Activated CD4-positive, alpha-beta T cell treated with anti-CD3 and anti-CD28 coated beads, Interleukin-2, Interleukin-4, amounts not matched to agents 100 ng/mL and 50 ng/mL, durations not matched to agents 16 hours and 8 hours (primary cell): ENCODE measurements at regions not wholly inside any gene's neighbourhood (a gene's known extent, or its start where the extent isn't known, plus 50 kb on each side); places are given as distances from the start of the nearest gene placed in this dataset.

Source experiments
- DNase-seq: peaks from one replicate; pipeline ENCODE4 v3.0.0-alpha.2; 2020; ENCODE audit warnings: low spot score

GRCh38 chr11:123303924-123304323, 108.9 kb upstream of the CLMP start:
- DNase-seq, result no peak

GRCh38 chr11:123302751-123303195, 107.7 kb upstream of the CLMP start:
- DNase-seq, result peak; percentile 83

- DNase-seq, result peak; percentile 78
These were observed 106.8 kb upstream of the CLMP start for GRCh38 chr11:123301696-123302400.

- DNase-seq, result no peak
These were observed 106.1 kb upstream of the CLMP start for GRCh38 chr11:123301013-123301591.

- DNase-seq, result no peak
These were observed 104.7 kb upstream of the CLMP start for GRCh38 chr11:123299721-123300120.

- no peak for DNase-seq
These were observed 103.7 kb upstream of the CLMP start for GRCh38 chr11:123298488-123299447.

GRCh38 chr11:123292647-123293046, 97.6 kb upstream of the CLMP start:
- no peak for DNase-seq

GRCh38 chr11:123291201-123291869, 96.3 kb upstream of the CLMP start:
- no peak for DNase-seq

- DNase-seq, result no peak
These were observed 91.7 kb upstream of the CLMP start for GRCh38 chr11:123286761-123287160.

GRCh38 chr11:123286255-123286654, 91.2 kb upstream of the CLMP start:
- DNase-seq, result no peak

GRCh38 chr11:123284454-123284853, 89.4 kb upstream of the CLMP start:
- no peak for DNase-seq

GRCh38 chr11:123282597-123282996, 87.5 kb upstream of the CLMP start:
- no peak for DNase-seq

GRCh38 chr11:123273616-123274015, 78.6 kb upstream of the CLMP start:
- DNase-seq, result no peak

GRCh38 chr11:123272565-123272964, 77.5 kb upstream of the CLMP start:
- no peak for DNase-seq

- DNase-seq, result no peak
These were observed 73.1 kb upstream of the CLMP start for GRCh38 chr11:123268156-123268555.

GRCh38 chr11:123265951-123266350, 70.9 kb upstream of the CLMP start:
- no peak for DNase-seq

- no peak for DNase-seq
These were observed 69.4 kb upstream of the CLMP start for GRCh38 chr11:123264431-123264780.

GRCh38 chr11:123261345-123262106, 66.5 kb upstream of the CLMP start:
- DNase-seq, result peak; percentile 67

- DNase-seq, result no peak
These were observed 65.6 kb upstream of the CLMP start for GRCh38 chr11:123260511-123261211.

- no peak for DNase-seq
These were observed 63.8 kb upstream of the CLMP start for GRCh38 chr11:123258877-123259276.

- DNase-seq, result no peak
These were observed 62.3 kb upstream of the CLMP start for GRCh38 chr11:123257370-123257769.
